HG03103 (cell line): ENCODE measurements at regions not wholly inside any gene's neighbourhood (a gene's known extent, or its start where the extent isn't known, plus 50 kb on each side); places are given as distances from the start of the nearest gene placed in this dataset.

Experiments
- ATAC-seq: cut with Tn5 transposase; IDR thresholded peaks from one replicate; pipeline ENCODE4 v1.9.1; 2021; ENCODE audit warnings: low read depth; ENCODE audit not compliant: unreplicated experiment

DNA sequence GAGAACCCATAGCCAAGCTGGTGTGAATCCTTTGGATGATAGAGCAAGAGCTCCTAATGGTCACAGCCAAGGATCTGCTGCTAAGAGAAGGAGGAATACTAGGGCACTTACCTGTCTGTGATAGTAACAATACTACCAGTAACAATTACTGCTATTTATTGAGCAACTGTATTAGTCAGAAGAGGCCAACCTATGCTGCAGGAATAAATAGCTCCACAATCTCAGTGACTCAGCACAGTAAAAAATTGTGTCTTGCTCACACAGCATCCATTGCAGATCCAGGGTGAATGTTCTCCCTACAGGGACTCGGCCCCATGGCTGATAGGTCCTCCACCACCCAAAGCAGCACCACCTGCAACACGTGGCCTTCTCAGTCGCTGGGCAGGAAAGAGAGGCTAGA lies 257.6 kb upstream of the ZMIZ1 start:
- ATAC-seq, result no peak

DNA sequence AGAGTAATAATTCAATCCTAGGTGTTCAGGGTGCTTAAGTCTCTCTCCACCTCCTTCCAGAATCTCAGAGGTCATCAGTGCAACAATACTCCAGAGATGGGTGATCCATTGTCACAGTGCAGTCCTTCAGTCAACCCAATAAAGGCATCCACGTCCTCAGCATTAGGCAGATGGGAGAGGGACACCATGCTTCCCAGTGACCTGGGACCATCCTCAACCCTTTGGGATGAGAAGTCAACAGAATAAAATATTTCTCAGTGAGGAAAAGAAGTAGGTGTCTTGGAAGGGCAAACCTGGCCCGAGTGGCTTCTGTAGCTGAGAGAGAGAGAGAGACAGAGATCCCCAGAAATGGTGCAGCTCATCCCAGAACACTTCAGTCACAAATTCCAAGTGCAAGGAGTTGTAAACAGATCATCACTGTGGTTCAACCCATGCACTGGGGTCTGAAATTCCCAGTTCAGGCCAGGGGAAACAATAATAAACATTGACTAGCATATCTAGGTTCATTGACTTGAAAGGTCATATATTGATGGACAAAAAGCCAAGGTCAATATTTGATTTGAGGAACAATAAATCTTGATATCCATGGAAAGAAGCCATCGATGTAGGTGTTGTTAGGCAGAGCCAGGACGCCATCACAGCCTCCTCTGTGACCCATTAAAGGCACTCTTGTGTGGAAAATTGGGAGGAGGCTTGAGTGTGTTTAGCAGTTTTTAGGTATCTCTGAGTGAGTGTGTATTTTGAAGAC lies 256.0 kb upstream of the ZMIZ1 start:
- ATAC-seq, result no peak

DNA sequence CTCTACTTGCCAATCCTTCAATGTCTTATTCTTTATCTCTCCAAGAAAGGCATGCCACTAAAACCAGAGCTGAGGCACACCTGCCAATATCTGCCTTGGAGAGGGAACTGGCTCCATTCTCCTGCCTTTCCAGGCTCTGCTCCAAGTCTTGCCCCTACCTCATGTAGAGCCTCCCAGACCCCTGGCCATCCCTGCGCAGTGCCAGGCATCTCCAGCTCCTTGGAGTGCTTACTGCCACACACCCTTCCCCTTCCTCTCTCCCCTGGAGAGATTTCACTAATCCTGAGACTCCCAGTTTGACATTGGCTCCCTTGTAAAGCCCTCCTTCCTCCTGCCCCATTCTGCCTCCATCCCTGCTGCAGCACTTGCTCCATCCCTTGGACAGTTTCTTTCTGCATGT lies 255.2 kb upstream of the ZMIZ1 start:
- no peak for ATAC-seq

DNA sequence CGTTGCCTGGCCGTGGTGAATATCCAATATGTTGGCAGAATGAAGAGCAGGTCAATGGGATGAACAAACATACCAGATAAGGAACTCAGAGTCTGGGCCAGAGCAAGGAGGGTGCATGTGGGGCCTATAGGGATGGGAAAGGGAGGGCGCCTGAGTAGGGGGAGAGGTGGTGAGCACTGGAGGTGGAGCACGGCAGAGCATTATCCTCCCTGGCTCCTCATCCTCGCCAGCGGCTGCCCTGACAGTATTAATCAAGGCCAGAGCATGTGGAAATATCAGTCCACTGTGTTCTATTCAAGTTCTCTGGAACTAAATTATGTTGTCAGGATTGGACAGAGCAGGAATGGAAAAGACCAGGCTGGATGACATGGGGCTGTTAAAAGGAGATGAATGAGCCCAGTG lies 254.8 kb upstream of the ZMIZ1 start:
- no peak for ATAC-seq

DNA sequence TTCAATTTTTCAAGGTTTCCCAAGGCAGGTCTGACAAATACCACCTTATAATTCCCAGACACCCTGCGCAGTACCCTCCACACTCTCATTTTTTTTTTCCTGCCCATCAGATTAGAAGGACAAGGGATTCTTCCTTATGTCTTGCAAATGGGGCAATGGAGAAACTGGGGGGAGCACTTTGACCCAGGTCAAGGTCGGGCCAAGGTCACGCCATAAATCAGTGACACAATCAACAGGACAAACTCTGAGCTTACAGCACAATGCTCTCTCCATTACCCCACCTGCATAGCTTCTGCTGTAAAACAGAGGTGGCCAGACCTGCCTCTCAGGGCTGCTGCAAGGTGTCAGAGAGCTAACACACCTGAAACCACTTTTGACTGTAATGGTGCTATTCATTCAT lies 254.4 kb upstream of the ZMIZ1 start:
- no peak for ATAC-seq

DNA sequence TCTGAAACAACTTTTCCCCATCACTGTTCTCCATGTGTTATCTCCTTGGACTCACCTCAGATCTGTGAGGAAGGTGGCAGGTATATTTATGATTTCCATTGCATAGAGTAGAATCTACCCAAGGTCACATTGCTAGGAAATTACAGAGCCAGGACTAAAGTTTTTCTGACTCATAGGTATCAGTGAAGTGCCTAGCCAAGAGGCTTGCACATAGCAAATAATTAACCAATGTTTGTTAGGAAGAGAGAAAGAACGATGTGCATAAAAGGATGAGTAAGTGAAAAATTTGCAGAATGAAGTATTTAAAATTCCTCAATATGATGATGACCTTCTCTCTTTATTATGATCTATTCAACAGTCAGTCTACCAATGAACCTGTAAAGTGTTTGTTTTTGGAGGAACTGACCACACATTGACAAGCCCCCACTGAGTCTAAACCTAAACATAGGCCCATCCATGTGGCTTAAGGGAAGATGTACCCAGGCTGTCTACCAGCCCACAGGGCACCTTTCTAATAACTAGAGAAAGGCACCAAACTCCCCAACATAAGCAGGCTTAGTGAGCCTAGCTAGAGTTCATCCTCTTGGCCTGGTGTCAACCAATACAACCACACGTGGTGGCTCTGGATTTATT lies 252.9 kb upstream of the ZMIZ1 start:
- no peak for ATAC-seq

DNA sequence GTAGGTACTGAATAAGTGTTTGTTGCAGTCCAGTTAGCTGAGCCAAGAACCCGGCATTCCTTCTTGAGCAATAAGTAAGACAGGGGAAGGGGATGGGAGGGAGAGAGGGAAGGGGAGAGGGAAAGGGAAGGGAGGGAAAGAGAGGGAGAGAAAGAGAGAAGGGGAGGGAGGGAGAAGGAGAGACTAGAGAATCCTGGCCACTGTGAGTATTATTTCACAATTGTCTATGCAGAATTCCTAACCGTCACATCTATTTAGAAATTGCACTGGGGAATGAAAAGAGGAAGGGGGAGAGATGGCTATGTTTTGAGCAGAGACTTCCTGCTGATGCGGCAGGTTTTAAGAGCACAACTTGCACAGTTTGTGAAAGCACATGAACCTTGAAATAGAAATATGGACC lies 251.4 kb upstream of the ZMIZ1 start:
- no peak for ATAC-seq

DNA sequence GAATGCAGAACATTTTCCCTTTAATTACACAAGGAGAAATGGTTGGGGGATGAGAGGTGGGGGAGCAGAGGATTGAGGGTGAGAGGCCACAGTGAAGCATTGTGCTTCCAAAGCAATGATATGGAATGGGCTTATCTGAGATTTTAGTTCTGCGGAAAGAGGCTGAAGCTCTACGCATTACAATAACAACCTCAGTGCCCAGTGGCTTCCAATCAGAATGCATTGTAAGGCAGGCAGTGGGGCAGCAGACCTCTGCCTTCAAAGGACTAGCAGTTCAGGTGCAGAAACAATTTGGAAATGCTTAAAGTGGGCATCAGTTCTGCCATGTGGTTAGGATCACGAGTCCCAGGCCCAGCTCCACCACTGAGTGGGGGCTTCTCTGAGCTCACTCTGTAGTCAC lies 251.0 kb upstream of the ZMIZ1 start:
- ATAC-seq, result no peak

DNA sequence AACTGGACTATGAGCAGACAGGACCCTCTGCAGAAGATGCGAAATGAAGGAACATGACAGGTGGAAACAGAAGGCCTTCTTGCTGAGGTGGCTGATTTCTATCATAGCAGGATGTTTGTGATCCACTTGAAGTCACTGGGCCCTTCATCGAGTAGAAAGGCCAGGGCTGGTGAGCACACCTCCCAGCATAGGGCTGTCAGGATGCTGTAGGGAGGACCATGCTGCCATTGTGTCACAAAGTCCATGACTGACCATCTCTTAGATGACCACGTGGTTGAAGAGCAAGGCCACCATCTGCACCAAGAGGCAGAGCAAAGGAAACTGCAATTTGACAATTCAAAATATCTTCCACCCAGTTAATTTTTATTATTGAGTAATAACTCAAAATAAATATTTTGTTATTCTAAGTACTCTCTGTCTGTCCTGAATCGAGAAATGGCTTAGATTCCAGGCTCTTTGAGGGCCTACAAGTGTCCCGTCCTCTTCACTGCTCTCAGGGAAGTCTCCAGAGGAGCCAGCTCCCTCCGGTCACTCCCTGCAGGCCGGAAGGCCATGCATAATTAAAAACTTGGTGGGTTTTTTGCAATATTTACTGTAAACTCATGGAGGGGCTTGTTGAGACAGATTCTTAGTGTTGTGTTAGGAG lies 249.3 kb upstream of the ZMIZ1 start:
- no peak for ATAC-seq

DNA sequence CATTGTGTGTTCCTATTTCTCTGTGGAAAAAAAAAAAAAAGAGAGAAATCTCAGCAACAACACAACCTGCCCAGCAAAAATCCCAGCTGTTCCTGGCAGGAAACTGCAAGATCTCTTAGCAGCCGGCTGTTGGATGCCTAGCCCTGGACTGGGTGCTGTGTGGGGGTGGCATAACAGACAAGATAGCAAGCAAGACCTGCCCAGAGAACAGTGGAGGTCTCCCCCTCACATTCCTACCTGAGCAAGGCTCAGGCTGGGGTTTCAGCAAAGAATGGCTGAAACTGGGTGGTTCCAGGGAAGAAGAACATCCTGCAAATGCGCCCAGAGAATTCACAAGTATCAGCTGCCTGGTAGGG lies 248.8 kb upstream of the ZMIZ1 start:
- no peak for ATAC-seq

DNA sequence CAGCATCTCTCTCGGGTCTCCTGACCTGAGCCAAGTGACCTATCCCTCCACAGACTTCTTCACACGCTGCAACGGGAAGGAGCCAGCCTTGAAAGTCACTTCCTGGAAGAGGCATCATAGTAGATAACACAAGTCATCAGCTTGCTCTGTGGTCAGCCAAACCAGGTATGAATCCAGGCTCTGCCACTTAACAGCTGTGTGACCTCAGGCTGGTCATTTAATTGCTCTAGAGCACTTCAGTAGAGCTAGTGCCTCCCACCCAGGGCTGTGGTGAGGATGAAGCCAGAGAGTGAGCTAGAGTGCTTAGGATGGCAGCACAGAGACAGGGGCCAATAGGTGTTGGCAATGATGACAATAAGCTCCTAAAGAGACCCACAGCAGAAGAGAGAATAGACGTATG lies 247.7 kb upstream of the ZMIZ1 start:
- no peak for ATAC-seq

DNA sequence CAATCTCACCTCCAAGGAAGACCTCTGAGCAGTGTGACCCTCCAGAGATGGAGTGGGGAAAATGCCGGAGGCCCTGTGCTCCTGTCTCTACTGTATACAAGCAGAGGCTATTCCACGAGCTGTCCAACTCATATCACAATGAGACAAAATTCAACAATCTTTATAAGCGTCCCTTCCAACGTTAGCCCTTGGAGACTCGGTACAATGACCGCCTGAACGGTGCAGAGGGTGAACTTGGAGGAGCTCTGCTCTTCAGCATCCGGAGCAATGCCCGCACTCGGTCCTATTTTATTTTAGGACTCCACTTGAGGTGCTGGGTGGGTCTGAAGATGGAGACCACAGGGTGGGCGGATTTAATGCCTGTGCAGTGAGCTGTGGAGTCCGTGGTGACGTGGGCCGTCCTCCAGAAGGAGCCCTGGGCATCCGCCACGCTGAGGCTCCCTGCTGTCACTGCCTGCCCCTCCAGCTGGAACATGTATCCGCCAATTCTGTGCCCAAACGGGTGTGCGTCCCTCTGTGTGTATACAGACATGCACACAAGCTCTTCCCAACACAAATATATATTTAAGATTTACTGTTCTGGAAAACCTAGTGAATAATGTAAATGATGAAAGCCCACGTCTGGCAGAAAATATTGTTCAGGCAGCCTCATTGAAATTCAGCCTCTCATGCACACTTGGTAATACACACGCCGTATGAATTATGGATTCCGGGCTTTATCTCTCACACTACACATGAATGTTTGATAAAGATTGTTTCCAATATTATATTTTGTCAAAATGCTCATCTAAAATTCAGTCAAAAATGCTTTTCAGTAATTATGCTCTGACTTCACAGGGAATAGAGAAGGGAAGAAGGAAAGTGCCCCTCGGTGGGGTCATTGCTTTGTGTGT lies 239.9 kb upstream of the ZMIZ1 start:
- no peak for ATAC-seq

DNA sequence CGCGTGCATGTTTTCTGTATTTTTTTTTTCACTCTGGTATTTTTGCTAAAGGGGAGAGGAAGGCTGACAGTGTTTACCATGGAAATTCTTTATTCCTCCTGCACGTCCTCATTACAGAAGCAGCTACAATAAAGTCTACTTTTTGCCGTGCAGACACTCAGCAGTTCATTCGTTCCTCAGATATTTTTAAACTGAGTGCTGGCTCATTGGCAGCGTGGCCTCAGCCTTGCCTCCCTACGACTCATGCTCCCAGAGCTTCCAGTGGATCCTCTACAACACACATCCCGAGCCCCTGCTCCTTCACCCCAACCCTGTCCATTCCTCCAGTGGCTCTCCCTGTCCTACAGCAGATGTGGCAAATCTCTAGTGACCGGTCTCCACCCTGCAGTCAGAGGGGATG lies 239.2 kb upstream of the ZMIZ1 start:
- ATAC-seq, result no peak

DNA sequence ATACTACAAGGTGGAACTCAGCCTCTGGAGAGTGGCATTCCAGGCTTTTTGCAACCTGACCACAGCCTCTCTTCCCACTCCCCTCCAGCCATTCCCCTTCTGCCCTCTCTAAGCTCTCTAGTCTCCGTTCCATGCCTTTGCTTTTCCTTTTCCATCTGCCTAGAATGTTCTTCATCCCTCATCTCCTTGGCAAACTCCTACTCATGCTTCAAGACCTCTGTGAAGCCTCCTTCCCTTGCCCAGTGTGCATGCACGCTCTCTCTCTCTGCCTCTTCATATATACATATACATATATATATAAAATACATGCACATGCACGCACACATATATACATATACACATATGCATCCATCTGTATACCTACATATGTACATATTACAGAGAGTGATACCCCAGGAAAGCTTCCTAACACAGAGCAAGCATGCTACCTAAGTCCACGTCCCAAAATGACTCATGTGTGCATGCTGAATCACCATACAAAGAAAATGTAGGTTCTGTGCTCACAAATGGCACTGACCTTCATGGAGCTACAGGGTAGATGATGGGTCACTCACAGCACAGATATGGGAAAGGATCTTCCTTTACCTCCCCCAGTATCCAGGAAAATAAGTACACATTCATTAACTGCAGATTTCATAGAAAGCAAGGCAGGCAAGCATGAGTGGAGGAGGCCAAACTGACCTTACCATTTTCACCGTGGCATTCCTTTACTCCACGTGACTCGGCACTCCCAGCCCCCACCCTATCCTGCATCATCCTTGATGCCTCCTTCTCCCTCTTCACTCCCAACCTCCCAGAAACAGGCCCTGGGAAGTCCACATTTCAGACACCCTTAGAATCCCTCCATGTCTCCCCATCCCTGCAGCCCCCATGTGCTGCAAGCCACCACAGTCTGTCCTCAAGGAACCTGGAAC lies 238.4 kb upstream of the ZMIZ1 start:
- ATAC-seq, result no peak

DNA sequence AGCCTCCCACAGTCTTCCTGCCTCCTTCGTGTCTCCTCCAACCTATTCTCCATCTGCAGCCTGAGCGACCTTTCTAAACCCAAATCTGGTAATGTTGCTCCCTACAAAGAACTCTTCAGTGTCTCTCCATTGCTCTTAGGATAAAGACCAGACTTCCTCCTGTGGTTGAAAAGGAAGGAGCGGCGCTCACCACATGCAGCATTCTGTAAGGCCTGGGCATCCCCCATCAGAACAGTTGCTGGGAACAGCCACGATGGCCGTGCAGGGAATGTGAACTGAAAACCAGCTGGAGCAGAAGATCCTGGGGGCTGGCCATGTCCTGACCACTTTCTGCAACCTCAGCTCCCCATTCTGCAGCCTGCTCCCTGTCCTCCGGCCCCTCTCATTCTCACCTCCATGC lies 237.8 kb upstream of the ZMIZ1 start:
- ATAC-seq, result no peak

DNA sequence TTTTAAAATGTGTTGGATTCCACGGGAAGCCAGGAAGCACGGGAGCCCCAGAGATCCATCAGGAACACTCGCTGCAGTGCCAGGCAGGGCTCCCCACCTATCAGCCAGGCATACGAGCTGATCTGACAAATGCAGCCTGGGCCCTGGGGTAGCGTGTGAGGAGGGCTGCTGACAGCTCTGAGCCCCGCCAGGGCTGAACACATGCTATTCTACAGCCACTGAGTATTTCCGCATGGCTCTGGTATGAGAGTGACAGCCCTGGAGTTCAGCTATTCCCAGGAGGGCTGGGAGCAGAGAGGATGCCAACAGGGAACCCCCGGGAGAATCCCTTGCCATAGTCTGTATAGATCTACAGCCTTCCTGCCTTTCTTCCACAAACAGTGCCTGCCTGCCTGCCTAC lies 237.3 kb upstream of the ZMIZ1 start:
- no peak for ATAC-seq

DNA sequence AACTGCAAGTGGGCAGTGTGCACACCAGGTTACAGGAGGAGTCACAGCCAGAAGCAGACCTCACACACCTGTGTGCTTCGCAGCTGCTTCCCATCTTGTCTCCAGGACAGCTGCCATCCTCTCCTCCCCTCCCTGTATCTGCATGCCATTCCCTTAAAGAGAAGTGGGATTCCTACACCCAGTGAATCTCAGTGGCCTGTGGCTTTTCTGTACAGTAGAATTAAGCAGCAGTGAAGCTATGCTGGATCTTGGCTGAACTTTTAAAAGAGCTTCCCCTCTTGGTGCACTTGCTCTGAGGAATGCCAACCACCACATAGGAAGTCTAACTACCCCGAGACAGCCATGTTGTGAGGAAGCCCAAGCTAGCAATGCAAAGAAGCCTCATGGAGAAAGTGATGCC lies 236.5 kb upstream of the ZMIZ1 start:
- no peak for ATAC-seq

DNA sequence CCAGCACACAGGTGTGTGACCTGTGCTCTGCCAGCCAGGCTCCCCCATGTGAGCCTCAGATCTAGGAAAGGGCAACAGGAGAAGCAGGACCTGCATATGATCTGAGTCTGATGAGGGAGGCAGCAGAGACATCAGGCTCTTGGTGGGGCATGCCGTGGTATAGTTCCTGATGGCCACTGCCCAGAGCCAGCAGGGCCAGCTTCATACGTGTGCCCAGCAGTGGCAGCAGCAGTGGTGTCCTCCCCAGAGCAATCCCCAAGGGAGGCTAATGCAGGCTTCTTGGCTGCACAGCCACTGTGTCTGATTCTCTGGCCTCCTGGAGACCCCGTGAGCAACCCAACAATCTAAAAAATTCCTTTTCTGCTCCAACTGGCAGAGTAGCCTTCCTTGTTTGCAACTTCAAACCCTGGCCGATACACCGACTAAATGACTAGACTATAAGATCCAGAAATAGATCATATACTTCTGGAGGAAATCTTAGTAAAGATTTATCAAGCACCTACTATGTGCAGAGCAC lies 230.6 kb upstream of the ZMIZ1 start:
- ATAC-seq, result no peak

DNA sequence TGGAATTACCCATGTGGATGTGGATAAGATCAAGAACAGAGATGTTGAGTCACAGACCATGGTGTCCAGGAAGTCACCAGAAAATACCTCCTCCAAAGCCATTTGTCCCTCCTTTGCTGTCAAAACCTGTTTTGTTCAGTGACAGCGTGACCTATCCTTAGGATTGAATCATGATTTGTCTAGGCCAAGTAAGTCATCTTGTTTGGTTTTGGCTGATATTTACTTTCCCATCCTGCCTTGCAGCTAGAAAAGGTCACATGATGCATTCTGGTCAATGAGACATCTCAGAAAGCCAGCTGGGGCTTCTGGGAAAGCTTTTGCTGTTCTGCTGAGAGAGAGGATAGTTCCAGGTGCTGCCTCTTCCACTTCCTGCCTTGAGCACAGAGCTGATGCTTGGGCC lies 225.3 kb upstream of the ZMIZ1 start:
- ATAC-seq, result no peak
